IMR-90 (cell line): ENCODE measurements at regions not wholly inside any gene's neighbourhood (a gene's known extent, or its start where the extent isn't known, plus 50 kb on each side); places are given as distances from the start of the nearest gene placed in this dataset.

ENCODE experiments used
- CEBPB ChIP-seq: IDR thresholded peaks from 2 replicates; pipeline ENCODE4 v1.6.1; 2012; ENCODE audit warnings: low read depth, low read length, improper control_type of control experiment
- CTCF ChIP-seq: conservative IDR thresholded peaks from 2 replicates; pipeline ENCODE4 v1.5.1; 2012; ENCODE audit warnings: mild to moderate bottlenecking, low read depth, low read length, improper control_type of control experiment
- FOS ChIP-seq: fragments of 150-350 bp; IDR thresholded peaks from 2 replicates; pipeline ENCODE4 v1.6.1; 2016; ENCODE audit warnings: low read depth, low read length
- MXI1 ChIP-seq: IDR thresholded peaks from 2 replicates; pipeline ENCODE4 v1.6.1; 2012; ENCODE audit warnings: low read depth, mild to moderate bottlenecking, low read length, moderate library complexity, borderline replicate concordance
- POLR2A ChIP-seq: IDR thresholded peaks from 2 replicates; pipeline ENCODE4 v1.6.1; 2012; ENCODE audit warnings: mild to moderate bottlenecking, low read depth, low read length
- RAD21 ChIP-seq: IDR thresholded peaks from 2 replicates; pipeline ENCODE4 v1.6.1; 2012; ENCODE audit warnings: low read length, improper control_type of control experiment
- RCOR1 ChIP-seq: IDR thresholded peaks from 2 replicates; pipeline ENCODE4 v1.6.1; 2012; ENCODE audit warnings: mild to moderate bottlenecking, low read length, improper control_type of control experiment; ENCODE audit not compliant: insufficient replicate concordance
- RFX5 ChIP-seq: IDR thresholded peaks from 2 replicates; pipeline ENCODE4 v1.8.0; 2012; ENCODE audit warnings: low read depth, mild to moderate bottlenecking, low read length, moderate library complexity
- SMC3 ChIP-seq: fragments of 150-350 bp; IDR thresholded peaks from 2 replicates; pipeline ENCODE4 v1.6.1; 2016; ENCODE audit warnings: low read depth, mild to moderate bottlenecking, antibody characterized with exemption, low read length, moderate library complexity
- USF2 ChIP-seq: fragments of 150-350 bp; IDR thresholded peaks from 2 replicates; pipeline ENCODE4 v1.6.1; 2017; ENCODE audit warnings: mild to moderate bottlenecking, antibody characterized with exemption, low read length, low read depth

GRCh38 chr4:30844861-30845582 is 124.9 kb downstream of the PCDH7 start:
- TF ChIP-seq CTCF (no peak), RAD21 (no peak), SMC3 (no peak), FOS (no peak), RFX5 (no peak), MXI1 (no peak), USF2 (no peak), POLR2A (no peak), RCOR1 (no peak), CEBPB (no peak)
